Common myeloid progenitor, CD34-positive (primary cell): ENCODE measurements at regions not wholly inside any gene's neighbourhood (a gene's known extent, or its start where the extent isn't known, plus 50 kb on each side); places are given as distances from the start of the nearest gene placed in this dataset.
"Not testable (repeated sequence)": the region's sequence is repeated elsewhere in the genome, so short reads cannot be mapped to it uniquely, and the experiment has no call there.

ENCODE experiments used
- CTCF ChIA-PET: fragments of 350-600 bp; sonication (Branson Sonifier 250); formaldehyde crosslinking; loops from one replicate; lab custom pipeline; 2021; ENCODE audit warnings: antibody characterized with exemption; lab: Charles Lee
- POLR2A ChIA-PET: fragments of 350-600 bp; sonication (Branson Sonifier 250); formaldehyde crosslinking; loops from one replicate; lab custom pipeline; 2021; ENCODE audit warnings: antibody characterized with exemption; lab: Charles Lee
- DNase-seq, 3 donors: peaks; one replicate each; pipeline versions ENCODE4 v3.0.0 to v3.0.0-alpha.2; 2013
- H3K27ac ChIP-seq, 2 experiments: 1 replicate in 1 of 2; 2 replicates in 1 of 2; pipeline ENCODE4 v1.7.0; 2013; ENCODE audit warnings: inconsistent platforms in 2 of 2, low read length in 2 of 2, mild to moderate bottlenecking in 2 of 2, low read depth in 1 of 2, moderate library complexity in 1 of 2; ENCODE audit not compliant: severe bottlenecking in 2 of 2, insufficient read depth in 1 of 2, poor library complexity in 1 of 2
- H3K27me3 ChIP-seq, 5 experiments: replicated peaks in 2 of 5; 1 replicate in 3 of 5; 2 replicates in 2 of 5; pipeline versions ENCODE4 v1.6.1 to v1.7.0; 2013; ENCODE audit warnings: low read length in 4 of 5, mild to moderate bottlenecking in 2 of 5, moderate library complexity in 2 of 5, inconsistent platforms in 1 of 5; ENCODE audit not compliant: insufficient read depth in 5 of 5, control insufficient read depth in 4 of 5
- H3K36me3 ChIP-seq, 4 experiments: 1 replicate in 2 of 4; 2 replicates in 2 of 4; pipeline versions ENCODE4 v1.6.1 to v1.7.0; 2013; ENCODE audit warnings: low read length in 3 of 4, control low read depth in 1 of 4, mild to moderate bottlenecking in 1 of 4; ENCODE audit not compliant: control insufficient read depth in 4 of 4, insufficient read depth in 4 of 4
- H3K4me1 ChIP-seq, 4 experiments: 1 replicate in 3 of 4; 2 replicates in 1 of 4; pipeline versions ENCODE4 v1.6.1 to v1.7.1; 2013; ENCODE audit warnings: low read length in 3 of 4, mild to moderate bottlenecking in 3 of 4, control low read depth in 1 of 4, inconsistent platforms in 1 of 4, moderate library complexity in 1 of 4; ENCODE audit not compliant: control insufficient read depth in 4 of 4, insufficient read depth in 4 of 4; ENCODE audit errors: control extremely low read depth in 1 of 4
- H3K4me3 ChIP-seq, 7 experiments: 1 replicate in 4 of 7; 2 replicates in 3 of 7; pipeline versions ENCODE4 v1.5.1 to v1.7.0; 2013; ENCODE audit warnings: mild to moderate bottlenecking in 7 of 7, low read length in 6 of 7, moderate library complexity in 6 of 7, inconsistent platforms in 2 of 7, low read depth in 2 of 7, control low read depth in 1 of 7; ENCODE audit not compliant: insufficient read depth in 4 of 7, control insufficient read depth in 1 of 7; ENCODE audit errors: extremely low read depth in 1 of 7
- H3K9me3 ChIP-seq, 5 experiments: 1 replicate in 4 of 5; 2 replicates in 1 of 5; pipeline versions ENCODE4 v1.6.1 to v1.7.1; 2013; ENCODE audit warnings: low read length in 4 of 5, mild to moderate bottlenecking in 2 of 5, inconsistent platforms in 1 of 5, low read depth in 1 of 5, moderate library complexity in 1 of 5; ENCODE audit not compliant: control insufficient read depth in 4 of 5, insufficient read depth in 2 of 5; ENCODE audit errors: control extremely low read depth in 1 of 5
- WGBS: methylation state at CpG from one replicate; pipeline ENCODE4 v1.1.5; 2013; ENCODE audit not compliant: insufficient coverage; 5-methylcytosine and 5-hydroxymethylcytosine counted together

DNA sequence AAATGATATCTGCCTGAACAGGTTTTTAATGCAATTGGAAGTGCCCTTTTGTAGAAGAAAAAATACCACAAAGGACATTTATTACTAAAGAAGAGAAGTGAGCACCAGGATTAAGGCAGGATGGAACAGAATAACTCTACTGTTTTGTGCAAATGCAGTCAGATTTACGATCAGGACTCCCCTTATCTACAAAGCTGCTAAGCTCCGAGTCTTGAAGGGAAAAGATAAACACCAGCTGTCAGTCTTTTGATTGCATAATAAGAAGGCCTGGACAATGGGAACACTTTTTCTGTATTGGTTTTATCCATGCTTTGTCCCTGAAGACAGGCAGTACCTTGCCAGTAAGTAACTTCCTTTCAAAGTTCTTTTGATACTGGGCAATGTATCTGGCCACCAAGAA is 797.9 kb upstream of the SLC35B3 start:
- Histone ChIP-seq H3K36me3 (no peaks in the 10 kb centered on the region), H3K27me3 (peaks cover 0 to 2% (median 0%) of the 10 kb centered on the region in 5 experiments), H3K27ac (no peak overlapping the region), H3K4me3 (no peak overlapping the region), H3K9me3 (peaks cover 0 to 6% (median 0%) of the 10 kb centered on the region in 5 experiments), H3K4me1 (no peaks in the 10 kb centered on the region)
- ChIA-PET POLR2A (no interaction called here), CTCF (no interaction called here)
- 31% methylated on average over 2 of the region's 2 CpGs for WGBS
- no peak for DNase-seq

DNA sequence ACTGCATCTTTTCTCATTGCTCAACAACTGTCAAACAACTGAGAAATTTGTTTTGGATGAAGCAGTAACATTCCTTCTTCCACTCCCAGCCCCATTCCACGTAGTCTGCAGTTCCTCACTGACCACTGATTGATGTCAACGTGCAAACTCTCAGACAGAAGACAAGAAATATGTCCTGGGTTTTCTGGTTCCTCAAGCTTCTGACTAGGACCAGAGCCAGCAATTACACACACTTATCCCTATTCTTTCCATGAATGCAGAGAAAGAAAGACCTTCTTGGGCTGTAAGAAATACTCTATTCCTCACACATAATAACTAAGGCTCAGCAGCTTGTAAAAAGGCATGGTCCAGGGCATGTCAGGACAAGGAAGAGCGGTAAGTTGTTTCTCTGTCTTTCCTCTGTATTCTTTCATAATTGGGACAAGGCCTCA is 790.1 kb upstream of the SLC35B3 start:
- ChIA-PET POLR2A (no interaction called here), CTCF (no interaction called here)
- no peaks in the 10 kb centered on the region for H3K36me3 ChIP-seq
- WGBS = 73% methylated on average over 3 of the region's 3 CpGs
- no peaks in the 10 kb centered on the region for H3K4me1 ChIP-seq
- no peak overlapping the region for H3K27ac ChIP-seq
- H3K4me3 ChIP-seq = no peak overlapping the region
- no peak for DNase-seq
- no peaks in the 10 kb centered on the region for H3K27me3 ChIP-seq
- H3K9me3 ChIP-seq = peaks cover 0 to 1% (median 0%) of the 10 kb centered on the region in 5 experiments

DNA sequence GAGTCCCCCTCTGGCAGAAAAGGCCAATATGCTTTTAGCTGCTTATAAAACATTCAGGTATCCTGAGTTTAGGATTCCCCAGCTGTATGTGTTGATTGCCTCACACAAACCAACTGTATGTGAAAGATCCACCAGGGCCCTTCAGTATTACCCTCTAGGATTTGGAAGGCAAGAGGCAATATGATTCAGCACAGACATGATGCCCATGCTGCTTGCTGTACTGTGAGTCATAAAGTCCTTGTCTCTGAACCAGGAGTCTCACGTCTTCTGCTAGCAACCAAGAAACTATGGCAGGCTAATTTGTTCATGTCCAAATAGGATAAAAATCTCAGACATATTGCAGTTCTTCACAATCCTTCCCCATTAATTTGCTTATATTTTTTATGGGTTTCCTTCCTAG is 789.2 kb upstream of the SLC35B3 start:
- DNase-seq = no peak
- ChIA-PET POLR2A (no interaction called here), CTCF (no interaction called here)
- 89% methylated on average over 1 of the region's 1 CpG for WGBS
- Histone ChIP-seq H3K9me3 (peaks cover 0 to 1% (median 0%) of the 10 kb centered on the region in 5 experiments), H3K27me3 (no peaks in the 10 kb centered on the region), H3K4me3 (no peak overlapping the region), H3K4me1 (no peaks in the 10 kb centered on the region), H3K27ac (no peak overlapping the region), H3K36me3 (no peaks in the 10 kb centered on the region)

DNA sequence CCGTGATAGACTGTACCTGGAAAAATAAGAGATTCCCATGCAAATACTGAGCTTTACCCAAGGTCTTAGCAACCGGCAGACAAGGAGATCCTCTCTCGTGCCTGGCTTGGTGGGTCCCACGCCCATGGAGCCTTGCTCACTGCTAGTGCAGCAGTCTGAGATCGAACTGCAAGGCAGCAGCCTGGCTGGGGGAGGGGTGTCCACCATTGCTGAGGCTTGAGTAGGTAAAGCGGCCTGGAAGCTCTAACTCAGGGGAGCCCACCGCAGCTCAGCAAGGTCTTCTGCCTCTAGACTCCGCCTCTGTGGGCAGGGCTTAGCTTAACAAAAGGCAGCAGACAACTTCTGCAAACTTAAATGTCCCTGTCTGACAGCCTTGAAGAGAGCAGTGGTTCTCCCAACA is 778.4 kb upstream of the SLC35B3 start:
- WGBS = 88% methylated on average over 8 of the region's 8 CpGs
- H3K4me1 ChIP-seq, CTCF ChIA-PET, DNase-seq, H3K36me3 ChIP-seq, POLR2A ChIA-PET, H3K4me3 ChIP-seq, H3K9me3 ChIP-seq, H3K27ac ChIP-seq, H3K27me3 ChIP-seq: not testable (repeated sequence)

DNA sequence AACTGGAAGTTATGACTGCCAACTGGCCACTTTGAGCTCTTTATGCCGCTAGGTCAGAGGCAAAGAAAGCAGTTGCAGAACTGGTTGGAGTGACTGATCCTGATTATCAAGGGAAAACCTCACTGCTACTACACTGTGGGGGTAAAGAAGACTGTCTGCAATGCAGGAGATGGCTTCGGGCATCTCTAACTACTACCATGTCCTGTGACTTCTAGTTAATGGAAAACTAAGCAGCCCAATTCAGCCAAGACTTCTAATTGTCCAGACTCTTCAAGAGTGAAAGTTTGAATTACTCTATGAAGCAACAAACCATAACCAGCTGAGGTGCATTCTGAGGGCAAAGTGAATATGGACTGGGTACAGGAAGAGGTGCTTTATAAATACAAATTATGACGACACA is 773.6 kb upstream of the SLC35B3 start:
- WGBS = 100% methylated on average over 1 of the region's 3 CpGs
- Histone ChIP-seq H3K36me3 (no peaks in the 10 kb centered on the region), H3K4me3 (no peak overlapping the region), H3K27ac (no peak overlapping the region), H3K9me3 (peaks cover 0 to 1% (median 0%) of the 10 kb centered on the region in 5 experiments), H3K4me1 (no peaks in the 10 kb centered on the region), H3K27me3 (no peaks in the 10 kb centered on the region)
- ChIA-PET CTCF (no interaction called here), POLR2A (no interaction called here)
- no peak for DNase-seq

DNA sequence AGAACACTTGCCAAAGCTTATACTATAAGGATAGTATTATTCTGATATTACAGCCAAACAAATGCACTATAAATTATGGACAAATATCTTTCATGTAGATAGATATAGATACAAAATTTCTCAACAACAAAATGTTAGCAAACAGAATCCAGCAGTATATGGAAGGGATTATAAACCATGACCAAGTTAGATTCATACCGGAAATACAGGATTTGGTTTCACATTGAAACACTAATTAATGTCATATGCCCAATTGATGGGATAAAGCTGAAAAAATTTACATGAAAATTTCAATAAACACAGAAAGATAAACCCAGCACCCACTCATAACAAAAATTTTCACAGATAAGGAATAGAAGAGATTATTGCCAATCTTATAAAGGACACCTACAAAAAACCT is 770.3 kb upstream of the SLC35B3 start:
- H3K27me3 ChIP-seq = no peaks in the 10 kb centered on the region
- H3K4me1 ChIP-seq = no peaks in the 10 kb centered on the region
- no peak overlapping the region for H3K27ac ChIP-seq
- H3K36me3 ChIP-seq = no peaks in the 10 kb centered on the region
- WGBS = no CpG with 5 or more reads among the region's 1 CpG
- no peak for DNase-seq
- no peak overlapping the region for H3K4me3 ChIP-seq
- ChIA-PET POLR2A (no interaction called here), CTCF (no interaction called here)
- peaks cover 0 to 1% (median 0%) of the 10 kb centered on the region in 5 experiments for H3K9me3 ChIP-seq

DNA sequence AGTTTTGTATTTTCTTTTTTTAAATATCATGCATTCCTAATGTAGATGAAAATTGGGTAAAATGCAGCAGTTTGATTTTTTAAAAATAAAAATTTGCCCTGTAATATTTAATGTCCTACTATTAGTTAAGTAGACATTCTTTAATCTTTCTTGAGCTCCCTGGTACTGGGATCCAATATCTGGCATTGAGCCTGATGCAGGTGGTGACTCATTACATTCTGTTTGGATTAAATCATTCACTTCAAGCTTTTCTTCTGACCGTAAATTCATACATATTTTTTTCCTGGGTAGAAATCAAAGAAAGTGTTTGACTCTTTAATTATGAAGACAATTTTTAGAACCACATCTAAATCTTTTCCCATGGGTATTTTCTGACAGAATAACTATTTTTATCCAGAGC is 768.8 kb upstream of the SLC35B3 start:
- Histone ChIP-seq H3K4me3 (no peak overlapping the region), H3K36me3 (no peaks in the 10 kb centered on the region), H3K9me3 (peaks cover 0 to 1% (median 0%) of the 10 kb centered on the region in 5 experiments), H3K27ac (no peak overlapping the region), H3K27me3 (no peaks in the 10 kb centered on the region), H3K4me1 (no peaks in the 10 kb centered on the region)
- ChIA-PET CTCF (no interaction called here), POLR2A (no interaction called here)
- no peak for DNase-seq
- no CpG with 5 or more reads among the region's 1 CpG for WGBS
